ENCODE measurements at regions not wholly inside any gene's neighbourhood (a gene's known extent, or its start where the extent isn't known, plus 50 kb on each side); places are given as distances from the start of the nearest gene placed in this dataset.

DNA sequence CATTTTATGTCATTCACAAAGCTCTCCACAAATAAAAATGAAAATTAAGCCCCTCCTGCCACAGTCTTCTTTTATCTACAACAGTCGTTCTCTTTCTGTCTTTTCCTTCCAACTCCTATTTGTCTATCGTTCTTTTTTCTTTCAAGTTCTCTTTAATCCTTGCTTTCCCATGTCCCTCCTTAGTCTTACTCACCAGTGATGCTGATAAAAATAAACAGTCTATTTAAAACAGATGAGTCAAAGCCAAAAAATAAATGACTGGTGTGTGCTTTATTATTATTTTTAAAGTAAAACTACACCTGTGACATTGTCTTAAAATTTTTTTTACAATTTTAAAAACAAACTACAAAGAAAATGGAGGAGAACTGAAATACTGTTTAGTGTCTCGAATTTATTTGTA, 137.1 kb upstream of the TMEM161B start:
- Histone ChIP-seq H2BK120ac (ENCODE audit: low read depth, low read length) (no peak overlapping the region), H2AFZ (replicated peaks; ENCODE audit: low read length, poor library complexity) (no peak overlapping the region), H4K20me1 (ENCODE audit: insufficient read depth, low read length) (no peaks in the 10 kb centered on the region), H3K4ac (ENCODE audit: low read depth, low read length) (no peak overlapping the region), H3K4me2 (ENCODE audit: low read depth, low read length) (no peak overlapping the region), H3K9ac (ENCODE audit: low read depth, low read length) (no peak overlapping the region), H2BK20ac (ENCODE audit: low read depth, low read length) (no peak overlapping the region), H4K5ac (ENCODE audit: low read depth, low read length) (no peak overlapping the region), H3K27ac (ENCODE audit: insufficient read depth, low read length) (no peak overlapping the region), H3K27me3 (ENCODE audit: control insufficient read depth, insufficient read depth, low read length) (no peaks in the 10 kb centered on the region), H3K4me3 (ENCODE audit: insufficient read depth, low read depth, low read length) (no peak overlapping the region), H4K91ac (ENCODE audit: insufficient read depth, low read depth, low read length) (no peak overlapping the region), H3K79me1 (ENCODE audit: low read depth in 1 of 2, low read length in 2 of 2) (no peaks in the 10 kb centered on the region), H4K8ac (ENCODE audit: low read depth in 2 of 2, low read length in 2 of 2) (no peak overlapping the region), H2AK9ac (replicated peaks; ENCODE audit: low read depth, low read length, poor library complexity) (no peak overlapping the region), H3K14ac (replicated peaks; ENCODE audit: low read depth, low read length) (no peak overlapping the region), H3K36me3 (ENCODE audit: control insufficient read depth, insufficient read depth, low read length) (no peaks in the 10 kb centered on the region), H3K9me3 (ENCODE audit: control insufficient read depth, insufficient read depth, low read length) (no peaks in the 10 kb centered on the region), H2BK15ac (ENCODE audit: low read depth, low read length) (no peak overlapping the region), H2BK5ac (ENCODE audit: low read depth, low read length, poor library complexity, severe bottlenecking) (no peak overlapping the region), H3K56ac (ENCODE audit: extremely low read depth, insufficient read depth, low read length) (no peak overlapping the region), H3K23ac (ENCODE audit: low read depth, low read length) (no peak overlapping the region), H3K9me1 (ENCODE audit: insufficient read depth, low read length) (no peaks in the 10 kb centered on the region), H3K4me1 (ENCODE audit: control insufficient read depth, insufficient read depth, low read length) (no peaks in the 10 kb centered on the region), H2AK5ac (ENCODE audit: low read depth, low read length) (no peak overlapping the region), H3K18ac (ENCODE audit: low read depth, low read length) (no peak overlapping the region)
- no TSS peak for BruUV-seq (replicated peaks)
- intact Hi-C loops (cut with micrococcal nuclease), result no loop called here
- ChIA-PET CTCF (no interaction called here), POLR2A (ENCODE audit: unreplicated experiment) (no interaction called here)
- TF ChIP-seq NFE2L2 (IDR thresholded peaks at IDR 0.05; ENCODE audit: low read depth, low read length), result no peak
- in situ Hi-C loops (cut with MboI; ENCODE audit: low sequenced_read_pairs), result no loop called here
- WGBS, 2 experiments (ENCODE audit: extremely low coverage in 2 of 2, insufficient read length in 1 of 2), result no CpG with 5 or more reads among the region's 3 CpGs
- dilution Hi-C loops (cut with HindIII; ENCODE audit: low sequenced_read_pairs, unreplicated experiment), result no loop called here
- ATAC-seq (ENCODE audit: low read depth) (no peak), DNase-seq (no peak)

Measured in IMR-90 (cell line).